Upper lobe of left lung (tissue), 6 donors: ENCODE measurements at regions not wholly inside any gene's neighbourhood (a gene's known extent, or its start where the extent isn't known, plus 50 kb on each side); places are given as distances from the start of the nearest gene placed in this dataset.

Source experiments
- ATAC-seq, 2 donors: fragments of 200-7000 bp; cut with Tn5 transposase; one replicate each; pipeline ENCODE4 v1.9.1; 2022; ENCODE audit warnings: mild to moderate bottlenecking in 2 of 2, moderate library complexity in 2 of 2; ENCODE audit not compliant: low FRiP score in 2 of 2
- DNase-seq, 2 donors: peaks; one replicate each; pipeline ENCODE4 v3.0.0-alpha.2; 2019 to 2020
- H3K27ac ChIP-seq, 4 donors: fragments of 200-600 bp; sonication (generic); one replicate each; pipeline ENCODE4 v1.5.1; 2016 to 2019
- H3K27me3 ChIP-seq, 4 donors: fragments of 200-600 bp; sonication (generic); one replicate each; pipeline ENCODE4 v1.5.1; 2017 to 2019
- H3K36me3 ChIP-seq, 4 donors: fragments of 200-600 bp; sonication (generic); one replicate each; pipeline ENCODE4 v1.5.1; 2016 to 2019
- H3K4me1 ChIP-seq, 4 donors: fragments of 200-600 bp; sonication (generic); one replicate each; pipeline ENCODE4 v1.5.1; 2018 to 2019
- H3K4me3 ChIP-seq, 4 donors: fragments of 200-600 bp; sonication (generic); one replicate each; pipeline ENCODE4 v1.5.1; 2017 to 2019; ENCODE audit warnings: mild to moderate bottlenecking in 2 of 4, moderate library complexity in 1 of 4
- H3K9me3 ChIP-seq, 4 donors: fragments of 200-600 bp; sonication (generic); one replicate each; pipeline ENCODE4 v1.5.1; 2018 to 2019
- CTCF ChIP-seq, 6 experiments: fragments of 450-650 bp in 4 of 6; fragments of 200-600 bp in 2 of 6; sonication (generic) in 2 of 6; IDR thresholded peaks; one replicate each; pipeline ENCODE4 v1.5.1; 2016 to 2019; ENCODE audit warnings: antibody characterized with exemption in 6 of 6
- EP300 ChIP-seq, 4 donors: sonication (generic); formaldehyde crosslinking; IDR thresholded peaks; one replicate each; pipeline ENCODE4 v1.5.1; 2017; ENCODE audit warnings: antibody characterized with exemption in 4 of 4, control low read depth in 2 of 4
- POLR2A ChIP-seq, 4 donors: fragments of 450-650 bp; IDR thresholded peaks; one replicate each; pipeline ENCODE4 v1.5.1; 2016 to 2017; ENCODE audit warnings: antibody characterized with exemption in 4 of 4, mild to moderate bottlenecking in 2 of 4
- POLR2AphosphoS5 ChIP-seq, 2 donors: sonication (generic); formaldehyde crosslinking; IDR thresholded peaks; one replicate each; pipeline ENCODE4 v1.5.1; 2017; ENCODE audit warnings: antibody characterized with exemption in 2 of 2
- WGBS, 2 donors: methylation state at CpG; one replicate each; pipeline ENCODE4 v1.1.5; 2017 to 2018; 5-methylcytosine and 5-hydroxymethylcytosine counted together
- donor health status: DM: no; HTN: no; CAD: no; lungs with moderate emphysema.
- donor health status: DM: no; HTN: yes; CAD: no; lungs with severe emphysema.

GRCh38 chr14:105866841-105867321 is 340.5 kb downstream of the TMEM121 start:
- WGBS, 2 donors: 85 to 98% methylated on average over 5 to 11 of the region's 12 CpGs
- no peaks in the 10 kb centered on the region for H3K36me3 ChIP-seq
- TF ChIP-seq EP300 (IDR thresholded peaks at IDR 0.05) (no peak), CTCF (IDR thresholded peaks at IDR 0.05) (no peak), POLR2AphosphoS5 (IDR thresholded peaks at IDR 0.05) (no peak), POLR2A (IDR thresholded peaks at IDR 0.05) (no peak)
- ATAC-seq (no peak), DNase-seq (peak in 1 of 2 donors; percentile 54)
- H3K4me3 ChIP-seq: no peak overlapping the region
- no peak overlapping the region for H3K27ac ChIP-seq
- H3K9me3 ChIP-seq: no peaks in the 10 kb centered on the region
- H3K4me1 ChIP-seq: no peaks in the 10 kb centered on the region
- H3K27me3 ChIP-seq: peaks cover 0 to 7% (median 0%) of the 10 kb centered on the region in 4 donors

GRCh38 chr14:105867961-105868599 is 341.7 kb downstream of the TMEM121 start:
- H3K9me3 ChIP-seq: no peaks in the 10 kb centered on the region
- WGBS, 2 donors: 89 to 90% methylated on average over 21 to 28 of the region's 29 CpGs
- H3K4me1 ChIP-seq: no peaks in the 10 kb centered on the region
- DNase-seq (peak in 1 of 2 donors; percentile 34), ATAC-seq (no peak)
- H3K4me3 ChIP-seq: no peak overlapping the region
- no peak overlapping the region for H3K27ac ChIP-seq
- TF ChIP-seq POLR2AphosphoS5 (IDR thresholded peaks at IDR 0.05) (no peak), CTCF (IDR thresholded peaks at IDR 0.05) (no peak), POLR2A (IDR thresholded peaks at IDR 0.05) (no peak), EP300 (IDR thresholded peaks at IDR 0.05) (no peak)
- H3K36me3 ChIP-seq: no peaks in the 10 kb centered on the region
- peaks cover 0 to 7% (median 0%) of the 10 kb centered on the region in 4 donors for H3K27me3 ChIP-seq

GRCh38 chr14:105871590-105871989 is 345.2 kb downstream of the TMEM121 start:
- no peaks in the 10 kb centered on the region for H3K4me1 ChIP-seq
- no peaks in the 10 kb centered on the region for H3K27me3 ChIP-seq
- 62 to 65% methylated on average over 3 of the region's 3 CpGs for WGBS, 2 donors
- no peak overlapping the region for H3K27ac ChIP-seq
- DNase-seq (no peak), ATAC-seq (no peak)
- H3K4me3 ChIP-seq: no peak overlapping the region
- H3K36me3 ChIP-seq: no peaks in the 10 kb centered on the region
- no peak for TF ChIP-seq CTCF (IDR thresholded peaks at IDR 0.05)
- TF ChIP-seq EP300 (IDR thresholded peaks at IDR 0.05): no peak
- no peak for TF ChIP-seq POLR2AphosphoS5 (IDR thresholded peaks at IDR 0.05)
- TF ChIP-seq POLR2A (IDR thresholded peaks at IDR 0.05): no peak
- no peaks in the 10 kb centered on the region for H3K9me3 ChIP-seq

GRCh38 chr14:105873870-105874512 is 347.6 kb downstream of the TMEM121 start:
- DNase-seq: no peak
- Histone ChIP-seq H3K36me3 (no peaks in the 10 kb centered on the region), H3K9me3 (no peaks in the 10 kb centered on the region), H3K4me3 (no peak overlapping the region), H3K27ac (no peak overlapping the region), H3K4me1 (no peaks in the 10 kb centered on the region), H3K27me3 (no peaks in the 10 kb centered on the region)
- WGBS, 2 donors: 75 to 80% methylated on average over 4 of the region's 4 CpGs
- TF ChIP-seq CTCF (IDR thresholded peaks at IDR 0.05): no peak
- TF ChIP-seq POLR2A (IDR thresholded peaks at IDR 0.05): no peak
- no peak for TF ChIP-seq EP300 (IDR thresholded peaks at IDR 0.05)
- TF ChIP-seq POLR2AphosphoS5 (IDR thresholded peaks at IDR 0.05): no peak
- no peak for ATAC-seq
